Lung (tissue), 11 donors: ENCODE measurements at regions not wholly inside any gene's neighbourhood (a gene's known extent, or its start where the extent isn't known, plus 50 kb on each side); places are given as distances from the start of the nearest gene placed in this dataset.

Source experiments
- ATAC-seq: fragments of 200-7000 bp; cut with Tn5 transposase; one replicate; pipeline ENCODE4 v1.9.1; 2020; ENCODE audit warnings: moderate number of reproducible peaks; ENCODE audit not compliant: insufficient read depth, low FRiP score
- DNase-seq, 3 donors: peaks; one replicate each; pipeline ENCODE4 v3.0.0-alpha.2; 2013 to 2017
- H3K27ac ChIP-seq, 2 donors: one replicate each; pipeline ENCODE4 v1.5.1; 2013; ENCODE audit warnings: mild to moderate bottlenecking in 2 of 2, moderate library complexity in 2 of 2, control low read depth in 1 of 2, inconsistent platforms in 1 of 2, low read depth in 1 of 2, low read length in 1 of 2
- H3K27me3 ChIP-seq, 3 donors: one replicate each; pipeline ENCODE4 v1.5.1; 2013; ENCODE audit warnings: low read length in 2 of 3; ENCODE audit not compliant: control insufficient read depth in 3 of 3, insufficient read depth in 3 of 3
- H3K36me3 ChIP-seq, 4 donors: one replicate each; pipeline ENCODE4 v1.5.1; 2013; ENCODE audit warnings: low read length in 4 of 4, mild to moderate bottlenecking in 1 of 4, moderate library complexity in 1 of 4; ENCODE audit not compliant: control insufficient read depth in 4 of 4, insufficient read depth in 4 of 4
- H3K4me1 ChIP-seq, 5 donors: one replicate each; pipeline ENCODE4 v1.5.1; 2013; ENCODE audit warnings: low read length in 5 of 5, mild to moderate bottlenecking in 2 of 5, moderate library complexity in 1 of 5; ENCODE audit not compliant: control insufficient read depth in 5 of 5, insufficient read depth in 5 of 5
- H3K4me3 ChIP-seq: one replicate; pipeline ENCODE4 v1.5.1; 2013; ENCODE audit warnings: mild to moderate bottlenecking, control low read depth, moderate library complexity
- H3K9ac ChIP-seq, 2 donors: one replicate each; pipeline ENCODE4 v1.5.1; 2013; ENCODE audit warnings: low read length in 2 of 2, control low read depth in 1 of 2; ENCODE audit not compliant: insufficient read depth in 1 of 2
- H3K9me3 ChIP-seq, 4 donors: one replicate each; pipeline ENCODE4 v1.5.1; 2013; ENCODE audit warnings: low read length in 3 of 4, mild to moderate bottlenecking in 1 of 4, moderate library complexity in 1 of 4; ENCODE audit not compliant: control insufficient read depth in 4 of 4, insufficient read depth in 3 of 4
- WGBS, 2 donors: extraction: QIAGEN DNeasy Blood & Tissue Kit; methylation state at CpG; one replicate each; pipeline ENCODE4 v1.1.7; 2013; 5-methylcytosine and 5-hydroxymethylcytosine counted together
- TF ChIP-seq, protein P1 (sequence below): IDR thresholded peaks from 2 replicates; pipeline ENCODE4 v1.5.1; 2012; ENCODE audit warnings: mild to moderate bottlenecking; ENCODE audit errors: control extremely low read depth, extremely low read depth
- donor health status: control.
- donor health status: control.
- donor health status: Bipolar disorder and iron deficiency.
- donor health status: healthy.
- donor health status: DM: yes; HTN: yes; CAD: no.

DNA sequence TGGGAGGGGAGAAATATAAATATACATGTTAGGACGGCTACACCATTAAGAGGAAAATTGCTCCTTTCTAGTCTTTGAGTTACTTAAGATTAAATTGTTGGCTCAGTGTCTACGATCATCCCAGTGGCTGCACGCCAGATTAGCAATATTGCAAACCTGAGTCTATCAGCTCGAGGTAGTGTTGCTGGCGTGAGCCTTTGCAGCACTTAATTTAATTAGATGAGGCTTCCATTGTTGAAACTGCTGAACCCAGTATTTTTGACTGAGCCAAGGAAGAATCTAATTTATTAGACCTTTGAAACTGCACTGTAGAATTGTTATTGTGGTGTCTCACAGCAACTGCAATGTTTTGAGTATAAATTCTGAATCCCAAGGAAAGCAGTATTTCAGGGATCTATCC lies 782.4 kb upstream of the ROBO1 start:
- TF ChIP-seq, protein P1, sequence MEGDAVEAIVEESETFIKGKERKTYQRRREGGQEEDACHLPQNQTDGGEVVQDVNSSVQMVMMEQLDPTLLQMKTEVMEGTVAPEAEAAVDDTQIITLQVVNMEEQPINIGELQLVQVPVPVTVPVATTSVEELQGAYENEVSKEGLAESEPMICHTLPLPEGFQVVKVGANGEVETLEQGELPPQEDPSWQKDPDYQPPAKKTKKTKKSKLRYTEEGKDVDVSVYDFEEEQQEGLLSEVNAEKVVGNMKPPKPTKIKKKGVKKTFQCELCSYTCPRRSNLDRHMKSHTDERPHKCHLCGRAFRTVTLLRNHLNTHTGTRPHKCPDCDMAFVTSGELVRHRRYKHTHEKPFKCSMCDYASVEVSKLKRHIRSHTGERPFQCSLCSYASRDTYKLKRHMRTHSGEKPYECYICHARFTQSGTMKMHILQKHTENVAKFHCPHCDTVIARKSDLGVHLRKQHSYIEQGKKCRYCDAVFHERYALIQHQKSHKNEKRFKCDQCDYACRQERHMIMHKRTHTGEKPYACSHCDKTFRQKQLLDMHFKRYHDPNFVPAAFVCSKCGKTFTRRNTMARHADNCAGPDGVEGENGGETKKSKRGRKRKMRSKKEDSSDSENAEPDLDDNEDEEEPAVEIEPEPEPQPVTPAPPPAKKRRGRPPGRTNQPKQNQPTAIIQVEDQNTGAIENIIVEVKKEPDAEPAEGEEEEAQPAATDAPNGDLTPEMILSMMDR: no peak
- no peaks in the 10 kb centered on the region for H3K9me3 ChIP-seq
- no peak overlapping the region for H3K9ac ChIP-seq
- H3K4me1 ChIP-seq: no peaks in the 10 kb centered on the region
- H3K36me3 ChIP-seq: no peaks in the 10 kb centered on the region
- H3K4me3 ChIP-seq: no peak overlapping the region
- peak in 2 of 3 donors; percentile 2 to 8 for DNase-seq
- no peak for ATAC-seq
- no peaks in the 10 kb centered on the region for H3K27me3 ChIP-seq
- H3K27ac ChIP-seq: no peak overlapping the region
- WGBS, 2 donors: 66 to 83% methylated on average over 5 of the region's 5 CpGs

DNA sequence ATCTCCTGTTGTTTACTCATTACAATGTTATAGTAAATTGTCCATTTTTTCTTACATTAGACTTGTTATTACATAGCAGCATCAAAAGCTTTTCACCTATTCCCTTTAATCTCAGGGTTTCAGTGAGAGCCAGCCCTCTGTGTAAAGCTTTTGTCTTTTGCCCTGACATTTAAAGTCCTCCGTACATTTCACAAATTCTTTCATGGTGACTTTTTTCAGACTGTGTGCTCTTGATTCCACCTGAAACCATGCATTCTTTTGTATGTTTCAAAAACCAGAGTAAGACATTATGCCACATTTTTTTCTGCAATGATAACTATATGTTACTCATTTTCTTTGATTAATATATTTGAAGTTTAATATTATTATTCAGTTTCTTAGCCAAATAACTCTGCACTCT lies 781.4 kb upstream of the ROBO1 start:
- Histone ChIP-seq H3K36me3 (no peaks in the 10 kb centered on the region), H3K9me3 (no peaks in the 10 kb centered on the region), H3K4me3 (no peak overlapping the region), H3K4me1 (no peaks in the 10 kb centered on the region), H3K27me3 (no peaks in the 10 kb centered on the region), H3K27ac (no peak overlapping the region), H3K9ac (no peak overlapping the region)
- DNase-seq (no peak), ATAC-seq (no peak)
- 72 to 73% methylated on average over 1 of the region's 1 CpG for WGBS, 2 donors
- TF ChIP-seq, protein P1: no peak

DNA sequence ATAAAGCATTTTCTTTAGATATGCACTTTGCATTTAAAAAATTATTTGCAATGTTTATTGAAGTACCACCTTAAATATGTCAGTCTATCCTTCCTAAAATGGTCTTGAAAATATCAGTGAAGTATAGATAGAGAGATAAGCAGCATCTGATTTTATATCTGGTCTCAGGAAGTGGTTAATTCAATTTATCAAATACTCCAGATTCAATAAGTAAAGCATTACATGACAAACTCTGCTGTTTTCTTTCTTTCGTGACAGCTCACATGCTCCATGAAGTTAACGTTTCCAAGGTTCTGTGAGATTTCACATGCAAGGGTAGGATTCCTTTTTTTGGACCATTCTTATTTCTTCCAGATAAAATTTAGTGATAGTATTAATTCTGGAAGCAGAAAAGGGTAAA lies 775.4 kb upstream of the ROBO1 start:
- no peak overlapping the region for H3K27ac ChIP-seq
- ATAC-seq: no peak
- no peak overlapping the region for H3K4me3 ChIP-seq
- TF ChIP-seq, protein P1: no peak
- no peaks in the 10 kb centered on the region for H3K27me3 ChIP-seq
- no peak overlapping the region for H3K9ac ChIP-seq
- no peaks in the 10 kb centered on the region for H3K36me3 ChIP-seq
- no peak for DNase-seq
- 87 to 90% methylated on average over 2 of the region's 2 CpGs for WGBS, 2 donors
- no peaks in the 10 kb centered on the region for H3K9me3 ChIP-seq
- H3K4me1 ChIP-seq: no peaks in the 10 kb centered on the region

- no peaks in the 10 kb centered on the region for H3K36me3 ChIP-seq
- no peaks in the 10 kb centered on the region for H3K27me3 ChIP-seq
- TF ChIP-seq, protein P1: no peak
- H3K4me1 ChIP-seq: no peaks in the 10 kb centered on the region
- H3K4me3 ChIP-seq: no peak overlapping the region
- no peak for DNase-seq
- peaks cover 0 to 2% (median 0%) of the 10 kb centered on the region in 4 donors for H3K9me3 ChIP-seq
- H3K27ac ChIP-seq: no peak overlapping the region
- ATAC-seq: no peak
- no peak overlapping the region for H3K9ac ChIP-seq
These were observed 774.7 kb upstream of the ROBO1 start for GRCh38 chr3:80542456-80542855.
